Fibroblast of mammary gland (primary cell): ENCODE measurements at regions not wholly inside any gene's neighbourhood (a gene's known extent, or its start where the extent isn't known, plus 50 kb on each side); places are given as distances from the start of the nearest gene placed in this dataset.
A peak's percentile ranks its signal among the peaks of the same experiment; 100 is the strongest.

Experiments
- DNase-seq: peaks from one replicate; pipeline ENCODE4 v3.0.0-alpha.2; 2010; ENCODE audit warnings: low read depth
- H3K4me3 ChIP-seq: 2 replicates; pipeline ENCODE4 v1.5.1; 2011; ENCODE audit warnings: low read depth, mild to moderate bottlenecking, low read length, moderate library complexity; ENCODE audit not compliant: control insufficient read depth
- CTCF ChIP-seq: conservative IDR thresholded peaks from 2 replicates; pipeline ENCODE4 v1.5.1; 2011; ENCODE audit warnings: low read depth, low read length, inconsistent platforms; ENCODE audit not compliant: control insufficient read depth, insufficient read depth

- H3K4me3 ChIP-seq, result no peak overlapping the region
- DNase-seq, result peak; percentile 68
- no peak for TF ChIP-seq CTCF
These were observed 149.9 kb upstream of the PRR16 start for GRCh38 chr5:120314191-120314590.

- DNase-seq, result no peak
- H3K4me3 ChIP-seq, result no peak overlapping the region
- no peak for TF ChIP-seq CTCF
These were observed 143.5 kb upstream of the PRR16 start for GRCh38 chr5:120320626-120321025.

- no peak for TF ChIP-seq CTCF
- peak; percentile 12 for DNase-seq
- H3K4me3 ChIP-seq, result no peak overlapping the region
These were observed 137.4 kb upstream of the PRR16 start for GRCh38 chr5:120326651-120327050.

GRCh38 chr5:120327180-120327579 is 136.9 kb upstream of the PRR16 start:
- DNase-seq, result peak; percentile 38
- H3K4me3 ChIP-seq, result no peak overlapping the region
- peak; percentile 27 for TF ChIP-seq CTCF

- DNase-seq, result no peak
- no peak overlapping the region for H3K4me3 ChIP-seq
- no peak for TF ChIP-seq CTCF
These were observed 135.0 kb upstream of the PRR16 start for GRCh38 chr5:120329095-120329494.

- DNase-seq, result no peak
- TF ChIP-seq CTCF, result no peak
- no peak overlapping the region for H3K4me3 ChIP-seq
These were observed 133.5 kb upstream of the PRR16 start for GRCh38 chr5:120330558-120330957.

GRCh38 chr5:120344181-120344580 is 119.9 kb upstream of the PRR16 start:
- DNase-seq, result no peak
- no peak for TF ChIP-seq CTCF
- H3K4me3 ChIP-seq, result no peak overlapping the region
